Head of caudate nucleus (tissue), 42 donors: ENCODE measurements at regions not wholly inside any gene's neighbourhood (a gene's known extent, or its start where the extent isn't known, plus 50 kb on each side); places are given as distances from the start of the nearest gene placed in this dataset.

ENCODE experiments used
- DNase-seq, 42 donors: peaks; one replicate each; pipeline versions ENCODE4 v3.0.0 to v3.0.0-alpha.2; 2020 to 2021; ENCODE audit warnings: mixed read lengths in 7 of 42
- intact Hi-C: fragments of 100-400 bp; cut with DNase I; formaldehyde crosslinking; loops from one replicate; pipeline ENCODE4 v1.15.0; 2022

DNA sequence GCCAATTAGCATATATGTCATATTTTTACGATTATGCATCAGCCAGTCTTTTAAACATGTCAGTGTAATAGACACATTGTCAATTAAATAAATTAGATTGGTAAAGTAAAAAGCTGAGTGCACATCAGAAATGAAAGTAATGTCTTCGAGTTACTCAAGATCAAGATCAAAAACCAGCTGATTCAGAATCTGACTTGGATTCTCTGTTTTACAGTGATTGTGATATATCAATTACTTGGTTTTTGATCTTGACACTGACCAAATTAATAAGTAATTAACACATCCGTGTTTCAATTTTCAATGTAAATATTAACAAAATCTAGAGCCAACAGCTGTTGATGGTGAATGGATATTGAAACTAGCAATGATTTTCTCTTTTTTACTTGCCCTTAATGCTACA, 311.6 kb downstream of the PDGFC start:
- no peak for DNase-seq
- intact Hi-C loops: no loop called here

DNA sequence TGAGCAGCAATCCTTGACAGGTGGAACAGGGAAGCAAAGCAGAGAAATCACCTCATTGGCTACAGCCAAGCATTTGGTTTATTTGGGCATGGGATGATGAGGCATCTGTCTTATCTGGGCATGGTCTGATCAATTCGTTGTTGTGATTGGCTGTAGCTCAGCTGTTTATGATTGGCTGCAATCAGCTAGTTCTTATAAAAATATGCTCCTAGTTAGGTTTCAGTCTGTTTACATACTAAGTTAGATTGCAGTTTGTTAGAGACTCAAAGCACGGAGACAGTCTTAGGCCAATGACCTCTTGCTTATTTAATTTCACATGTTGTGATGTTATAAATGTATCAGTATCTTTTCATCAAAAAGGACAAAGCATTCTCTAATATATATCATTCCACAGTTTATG, 312.0 kb downstream of the PDGFC start:
- no peak for DNase-seq

DNA sequence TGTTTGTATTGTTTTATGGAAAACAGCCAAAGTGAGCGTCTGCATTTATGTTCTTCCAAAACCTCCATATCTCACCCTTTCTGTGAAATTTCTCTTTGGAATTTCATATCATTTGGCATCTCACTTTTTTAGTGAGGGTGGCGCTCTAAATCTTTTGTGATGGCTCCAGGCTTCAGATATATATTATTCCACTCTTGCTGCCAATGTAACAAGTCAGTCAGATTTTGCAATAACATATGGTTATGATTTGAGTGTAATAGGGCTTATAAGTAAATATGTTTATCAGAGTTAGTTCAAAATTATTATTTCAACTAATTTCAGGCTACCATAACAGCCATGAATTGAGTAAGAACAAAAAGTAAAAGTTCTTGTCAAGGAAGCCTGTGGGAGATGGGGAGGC, 314.7 kb downstream of the PDGFC start:
- no peak for DNase-seq
- intact Hi-C loops: no loop called here

More for the DNA sequence above, 312.0 kb downstream of the PDGFC start:
- intact Hi-C loops: no loop called here

DNA sequence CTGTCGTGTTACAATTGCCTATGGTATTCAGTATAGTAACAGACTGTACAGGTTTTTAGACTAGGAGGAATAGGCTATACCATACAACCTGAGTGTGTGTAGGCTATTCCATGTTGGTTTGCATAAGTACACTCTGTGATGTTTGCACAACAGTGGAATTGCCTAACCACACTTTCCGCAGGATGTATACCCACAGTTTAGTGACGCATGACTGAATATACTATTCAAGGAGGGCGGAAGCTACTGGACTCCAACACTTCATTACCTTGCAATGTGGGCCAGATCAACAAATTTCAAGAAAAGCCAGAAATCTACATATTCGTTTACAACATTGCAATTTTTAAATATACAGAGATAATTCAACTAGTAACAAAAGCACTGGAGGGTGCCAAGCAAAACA, 317.2 kb downstream of the PDGFC start:
- DNase-seq: no peak
- intact Hi-C loops: no loop called here

DNA sequence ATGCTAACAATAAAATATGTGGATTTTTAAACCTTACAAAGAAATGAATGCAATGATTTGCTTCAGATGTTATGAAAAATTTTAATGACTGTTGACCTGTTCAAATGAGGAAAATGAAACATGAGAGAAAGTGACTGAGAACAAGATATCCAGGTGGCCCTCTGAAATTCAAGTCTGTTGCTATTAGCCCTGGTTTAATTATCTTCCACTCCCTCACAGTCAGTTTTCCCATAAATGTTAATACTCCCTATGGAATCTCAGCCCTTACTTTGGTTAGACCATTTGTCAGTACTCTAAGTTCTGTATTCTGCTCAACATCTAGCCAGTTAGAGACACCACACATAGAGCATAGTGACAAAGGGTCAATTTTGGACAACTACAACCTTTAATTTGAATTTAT, 327.8 kb downstream of the PDGFC start:
- intact Hi-C loops: no loop called here
- DNase-seq: no peak

DNA sequence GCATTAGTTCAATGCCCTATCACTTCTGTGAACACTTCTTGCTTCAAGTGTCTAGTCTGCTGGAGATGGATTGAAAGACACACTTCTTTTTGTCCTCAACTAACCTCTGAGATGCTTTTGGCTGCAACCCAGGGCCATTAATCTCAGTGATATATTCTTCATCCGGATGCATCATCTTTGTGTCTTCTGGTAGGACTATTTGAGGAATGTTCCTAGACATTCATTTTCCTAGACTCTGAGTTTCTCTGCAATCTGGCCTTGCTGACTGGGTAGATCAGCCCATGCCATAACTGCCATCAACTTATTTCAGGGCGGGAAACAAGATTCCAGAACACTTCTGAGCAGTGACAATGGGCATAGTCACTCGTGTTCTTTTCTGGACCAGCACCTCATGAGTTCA, 329.4 kb downstream of the PDGFC start:
- intact Hi-C loops: no loop called here
- no peak for DNase-seq

DNA sequence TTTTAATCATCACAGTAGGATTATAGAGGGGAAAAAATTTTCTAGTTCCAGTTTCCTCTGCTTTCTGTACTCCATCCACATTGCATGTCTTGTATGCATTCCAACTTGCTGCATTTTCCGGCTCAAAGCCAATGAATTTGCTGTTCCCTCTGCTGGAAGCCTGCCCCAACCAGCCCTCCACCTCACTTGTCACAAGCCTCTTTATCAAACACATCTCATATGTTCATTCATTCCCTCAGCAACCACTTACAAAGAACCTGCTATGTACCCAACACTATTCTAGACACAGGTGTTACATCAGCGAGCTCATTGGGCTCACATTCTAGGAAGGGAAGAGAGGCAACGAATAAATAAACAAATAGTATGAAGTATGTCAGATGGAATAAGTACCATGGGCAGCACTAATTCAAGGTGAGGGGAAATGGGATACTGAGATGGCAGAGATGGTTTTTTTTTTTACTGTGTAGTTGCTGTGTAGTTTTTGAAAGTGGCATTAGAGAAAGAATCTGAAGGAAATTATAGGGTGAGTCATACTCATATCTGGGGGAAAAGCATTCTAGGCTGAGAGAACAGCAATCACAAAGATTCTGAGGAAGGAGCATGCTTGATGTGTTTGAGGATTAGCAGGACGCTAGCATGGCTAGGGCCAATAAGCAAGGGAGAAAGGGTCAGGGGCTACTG, 332.5 kb downstream of the PDGFC start:
- no peak for DNase-seq
- intact Hi-C loops: no loop called here

DNA sequence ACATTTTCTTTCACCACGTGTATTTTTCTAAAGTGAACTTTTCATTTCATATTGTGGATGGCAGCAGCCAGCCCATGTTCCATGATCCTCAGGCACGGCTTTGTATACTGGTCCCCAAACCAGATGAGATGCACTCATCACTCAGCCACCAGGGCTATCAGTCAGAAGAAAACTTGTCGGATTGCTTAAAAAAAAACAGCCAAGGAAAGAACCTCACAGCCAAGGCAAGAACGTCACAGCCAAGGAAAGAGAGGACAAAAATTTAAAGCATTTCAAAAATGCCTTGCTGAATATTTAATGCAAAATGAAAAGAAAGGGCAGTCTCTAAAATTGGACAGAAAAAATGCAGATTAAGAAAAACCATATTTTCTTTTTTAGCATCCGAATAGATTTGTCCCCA, 333.3 kb downstream of the PDGFC start:
- intact Hi-C loops: no loop called here
- DNase-seq: no peak

DNA sequence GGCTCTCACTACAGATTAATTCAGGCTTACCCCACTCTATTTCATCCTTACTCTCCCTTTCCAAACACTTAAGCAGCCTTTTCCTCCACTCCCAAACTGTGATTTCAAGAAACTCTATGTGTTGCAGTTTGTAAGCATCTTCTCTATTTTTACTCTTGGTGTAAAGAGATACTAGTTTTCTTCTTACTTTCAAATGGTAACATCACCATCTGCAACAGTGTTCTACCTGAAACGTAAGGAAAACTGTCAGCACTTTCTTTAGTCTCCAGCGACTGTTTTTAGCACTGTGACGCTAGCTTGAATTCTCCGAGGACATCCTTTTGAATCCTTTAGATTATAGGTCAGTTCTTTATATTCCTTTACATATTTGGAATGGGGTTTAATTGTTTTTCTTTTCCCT, 335.2 kb downstream of the PDGFC start:
- DNase-seq: no peak
- intact Hi-C loops: no loop called here

DNA sequence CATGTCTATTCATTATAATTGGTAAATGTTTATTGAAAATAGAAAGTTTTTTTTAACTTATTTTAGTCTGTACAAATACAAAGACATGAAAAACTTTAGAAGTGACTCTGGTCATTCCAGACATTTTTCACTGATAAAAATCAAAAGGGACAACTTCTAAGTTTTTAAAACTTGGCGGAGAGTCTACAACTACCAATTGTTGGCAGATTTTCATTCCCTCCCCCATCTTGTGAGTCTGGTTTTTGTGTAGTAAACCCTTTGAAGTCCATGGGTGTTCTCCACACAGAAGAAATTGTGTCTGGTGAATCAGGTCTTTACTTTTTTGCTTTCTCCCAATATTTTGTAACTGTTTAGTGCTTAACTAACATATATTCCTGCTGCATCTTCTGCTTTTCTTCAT, 336.5 kb downstream of the PDGFC start:
- intact Hi-C loops: no loop called here
- DNase-seq: no peak

DNA sequence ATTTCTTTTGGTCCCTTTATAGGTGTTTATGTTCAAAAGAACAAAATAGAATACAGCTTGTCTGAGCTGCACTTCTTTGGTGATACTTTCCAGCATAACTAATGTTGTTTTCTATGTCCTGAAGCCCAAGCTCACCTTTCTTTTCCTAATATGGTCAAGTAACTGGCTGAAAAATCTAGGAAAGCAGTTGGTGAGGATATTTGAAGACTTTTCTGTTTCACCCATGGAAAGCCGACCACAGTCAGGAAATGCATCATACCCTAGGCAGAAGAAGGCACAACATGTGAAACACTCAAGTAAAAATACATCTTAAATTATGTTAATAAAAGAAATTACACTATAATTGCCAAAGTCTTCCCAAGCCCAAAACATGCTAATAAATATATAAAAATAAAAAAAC, 337.0 kb downstream of the PDGFC start:
- intact Hi-C loops: no loop called here
- DNase-seq: no peak

DNA sequence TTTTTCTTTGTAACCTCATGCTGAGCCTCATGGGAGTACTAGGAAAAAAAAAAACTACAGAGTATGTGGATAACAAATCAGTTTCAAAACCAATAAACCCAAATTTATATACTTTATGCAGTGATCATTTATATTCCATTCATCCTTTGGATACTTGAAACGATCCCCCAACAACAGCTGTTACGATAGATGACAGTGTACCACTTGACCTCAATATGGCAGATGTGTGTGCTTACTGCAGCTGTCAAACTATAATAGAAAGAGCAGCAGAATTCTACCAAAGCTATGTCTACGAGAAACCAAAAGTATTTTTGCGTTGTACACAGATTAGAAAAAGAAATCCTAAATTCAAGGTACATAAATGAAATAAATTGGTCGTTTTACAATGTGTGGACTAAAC, 337.8 kb downstream of the PDGFC start:
- DNase-seq: no peak

DNA sequence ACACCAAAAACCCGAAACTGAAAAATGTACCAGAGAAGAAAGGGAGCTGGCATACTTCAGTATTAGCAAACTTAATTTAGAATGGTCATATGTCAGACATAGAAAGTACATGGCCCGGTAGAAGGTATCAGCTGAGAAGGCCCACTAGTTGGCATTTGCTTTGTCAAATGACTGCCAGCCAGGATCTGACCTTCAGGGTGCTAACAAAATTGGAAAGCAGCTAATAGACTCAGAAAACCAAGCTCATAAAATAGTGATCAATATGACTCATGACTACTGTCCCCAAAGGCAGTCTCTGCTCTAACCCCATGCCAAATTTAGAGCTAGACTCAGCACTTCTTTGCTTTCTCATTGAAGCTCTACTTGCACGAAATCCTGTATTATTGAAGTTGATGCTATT, 342.7 kb downstream of the PDGFC start:
- no peak for DNase-seq
- intact Hi-C loops: no loop called here

More for the DNA sequence above, 337.8 kb downstream of the PDGFC start:
- intact Hi-C loops: no loop called here

DNA sequence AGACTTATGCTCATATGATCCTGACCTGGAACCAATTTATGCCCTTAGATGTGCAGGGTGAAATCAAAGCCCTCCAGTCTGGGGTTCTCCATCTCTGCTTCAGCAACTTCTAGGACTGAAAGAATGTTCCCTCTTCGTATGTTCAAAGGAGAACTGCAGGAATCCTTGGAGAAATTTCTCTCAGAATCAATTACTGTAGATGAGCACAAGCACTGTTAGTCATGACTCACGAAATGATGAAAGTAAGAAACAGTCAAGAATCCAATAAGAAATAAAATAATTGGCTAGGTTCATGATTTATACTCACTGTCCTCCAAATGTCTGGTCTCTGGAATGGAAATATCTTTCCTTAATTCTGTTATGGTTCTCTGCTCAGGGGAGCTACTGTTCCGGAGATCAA, 348.2 kb downstream of the PDGFC start:
- DNase-seq: no peak
- intact Hi-C loops: no loop called here

DNA sequence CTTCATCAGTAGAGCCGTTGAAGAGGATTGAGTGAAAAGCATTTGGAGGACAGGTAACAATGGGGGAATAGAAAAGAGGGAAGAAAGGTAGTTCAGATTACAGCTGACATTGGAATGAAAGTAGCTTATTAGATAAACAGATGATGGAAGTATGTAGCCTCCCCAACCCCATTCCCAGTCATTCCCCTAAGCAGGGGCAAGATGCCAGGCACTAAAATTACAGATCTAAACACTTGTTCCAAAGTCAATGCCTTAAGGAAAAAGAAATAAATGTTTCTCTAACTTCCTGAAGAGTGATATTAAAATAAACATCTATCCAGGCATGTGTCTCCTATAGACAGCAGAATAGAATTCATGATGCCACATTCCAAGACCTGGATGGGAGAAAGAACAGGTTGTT, 350.8 kb downstream of the PDGFC start:
- DNase-seq: no peak
- intact Hi-C loops: no loop called here

DNA sequence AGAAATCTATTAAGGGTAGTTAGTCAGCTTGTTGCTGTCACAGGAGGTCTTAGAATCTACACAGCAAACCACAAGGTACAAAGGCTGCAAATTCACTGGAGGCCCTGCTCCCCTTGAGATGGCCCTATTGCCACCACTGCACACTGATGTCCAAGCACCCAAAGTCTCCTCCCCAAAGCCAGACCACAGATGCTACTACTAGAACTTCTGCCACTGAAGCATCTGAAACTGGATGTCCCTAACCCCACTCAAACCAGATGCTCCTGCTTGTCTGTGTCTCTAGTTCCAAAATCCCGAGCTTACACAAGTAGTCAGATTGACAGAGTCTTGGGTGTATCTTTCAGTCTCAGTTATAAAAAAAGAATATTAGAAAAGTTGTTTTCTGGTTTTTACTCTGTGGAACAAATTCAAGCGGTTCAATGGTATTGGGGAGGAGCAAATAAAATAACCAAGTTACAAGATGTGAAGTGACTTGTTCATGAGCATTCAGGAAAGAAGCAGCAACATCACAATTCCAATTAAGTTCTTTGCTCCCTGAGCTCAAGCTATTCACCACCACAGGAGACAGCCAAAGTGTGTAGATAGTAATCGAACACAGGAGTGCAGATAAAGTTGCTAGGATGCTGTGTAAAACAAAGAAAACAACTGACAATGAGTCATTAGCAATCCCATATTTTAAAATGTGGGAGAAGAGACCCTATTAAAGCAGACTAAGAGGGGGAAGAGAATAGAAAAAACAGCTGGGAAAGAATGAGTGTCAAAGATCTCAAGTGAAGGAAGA, 352.3 kb downstream of the PDGFC start:
- DNase-seq: no peak
- intact Hi-C loops: no loop called here

DNA sequence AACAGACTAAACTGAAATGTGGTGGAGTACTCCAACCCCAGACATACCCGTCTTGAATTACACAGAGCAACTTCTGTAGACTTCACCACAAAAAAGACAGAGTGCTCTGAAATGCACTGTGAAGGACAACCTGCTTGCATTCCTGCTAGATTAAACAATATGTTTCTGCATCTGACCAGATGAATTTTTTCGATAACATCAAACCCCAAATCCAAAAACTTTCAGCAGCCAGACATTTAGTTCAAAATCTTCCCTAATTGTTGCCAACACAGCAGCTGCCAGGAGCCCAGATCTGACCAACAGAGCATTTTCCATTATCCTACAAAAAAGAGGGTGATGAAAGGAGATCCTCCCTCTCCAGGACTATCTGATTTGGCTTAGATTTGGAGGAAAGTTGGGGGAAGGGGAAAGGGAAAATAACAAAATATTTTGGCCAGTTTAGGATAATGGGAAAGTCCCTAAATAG, 356.5 kb downstream of the PDGFC start:
- DNase-seq: no peak

DNA sequence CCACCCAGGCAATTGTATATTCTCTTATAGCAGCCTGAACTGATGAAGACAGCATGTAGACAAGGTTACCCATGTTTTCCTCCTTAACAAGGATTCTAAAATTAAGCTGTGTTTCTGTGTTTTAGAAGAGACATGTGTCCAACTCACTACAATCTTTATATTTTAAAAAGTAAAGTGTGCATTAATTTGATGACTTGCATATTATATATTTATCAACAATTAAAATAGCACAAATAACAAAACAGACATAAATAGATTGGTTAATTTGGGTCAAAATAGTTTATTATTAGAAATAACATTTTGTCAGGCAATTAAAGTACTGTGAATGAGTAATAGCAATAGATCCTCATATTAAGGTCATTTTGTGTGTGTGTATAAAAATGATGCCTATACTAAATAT, 357.1 kb downstream of the PDGFC start:
- intact Hi-C loops: no loop called here
- no peak for DNase-seq

More for the DNA sequence above, 356.5 kb downstream of the PDGFC start:
- intact Hi-C loops: no loop called here

DNA sequence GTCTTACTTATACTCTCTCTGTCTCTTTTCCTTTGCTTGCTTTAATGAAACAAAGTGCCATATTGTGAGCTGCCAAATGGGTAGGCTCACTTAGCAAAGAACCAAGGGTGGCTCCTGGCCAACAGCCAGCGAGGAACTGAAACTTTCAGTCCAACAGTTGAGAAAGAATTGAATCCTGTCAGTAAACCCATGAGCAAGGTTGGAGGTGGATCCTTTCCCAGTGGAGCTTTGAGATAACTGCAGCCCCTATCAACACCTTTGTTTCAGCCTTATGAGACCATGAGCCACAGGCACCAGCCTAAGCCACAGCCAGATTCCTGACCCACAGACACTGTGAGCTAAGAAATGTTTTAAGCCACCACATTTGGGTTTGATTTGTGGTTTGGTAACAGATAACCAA, 362.2 kb downstream of the PDGFC start:
- intact Hi-C loops: no loop called here
- peak in 15 of 42 donors; percentile 2 to 45 (median 14) for DNase-seq

DNA sequence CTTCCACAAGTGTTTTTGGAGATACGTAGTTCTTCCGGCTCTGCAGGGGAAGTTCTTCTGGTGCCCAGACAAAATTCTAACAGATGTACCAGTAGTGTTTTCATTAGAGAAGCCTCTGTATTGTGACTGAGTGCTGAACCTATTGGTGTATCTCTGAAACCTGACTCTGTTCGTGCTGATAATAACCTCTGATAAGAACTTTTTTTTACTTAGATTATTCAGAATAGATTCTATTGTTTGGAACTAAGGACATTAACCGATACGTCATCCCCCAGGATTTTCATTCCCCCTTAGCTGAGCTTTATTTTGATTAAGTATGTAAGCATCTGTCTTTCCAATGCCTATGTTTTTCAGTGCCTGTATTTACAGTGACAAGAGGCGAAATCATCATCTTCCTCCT, 362.9 kb downstream of the PDGFC start:
- DNase-seq: no peak
- intact Hi-C loops: no loop called here

DNA sequence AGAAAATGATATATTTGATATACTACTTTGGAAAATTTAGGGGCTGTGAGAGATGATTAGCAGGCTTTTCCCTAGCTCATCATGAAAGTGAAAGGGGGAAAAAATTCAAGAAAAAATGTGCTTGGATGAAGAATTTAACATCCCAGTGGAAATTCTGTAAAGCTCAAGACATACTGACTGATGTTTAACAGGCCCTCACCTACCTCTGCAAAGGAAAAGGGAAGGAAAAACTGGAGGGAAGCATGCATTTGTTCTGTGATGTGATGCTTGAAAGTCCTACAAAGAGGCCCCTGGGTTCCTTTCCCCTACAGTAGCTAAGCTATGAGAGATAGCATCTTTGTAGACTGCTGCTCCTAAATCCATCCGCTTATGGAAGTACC, 364.1 kb downstream of the PDGFC start:
- intact Hi-C loops: no loop called here
- no peak for DNase-seq
